ENCODE measurements at regions not wholly inside any gene's neighbourhood (a gene's known extent, or its start where the extent isn't known, plus 50 kb on each side); places are given as distances from the start of the nearest gene placed in this dataset.

DNA sequence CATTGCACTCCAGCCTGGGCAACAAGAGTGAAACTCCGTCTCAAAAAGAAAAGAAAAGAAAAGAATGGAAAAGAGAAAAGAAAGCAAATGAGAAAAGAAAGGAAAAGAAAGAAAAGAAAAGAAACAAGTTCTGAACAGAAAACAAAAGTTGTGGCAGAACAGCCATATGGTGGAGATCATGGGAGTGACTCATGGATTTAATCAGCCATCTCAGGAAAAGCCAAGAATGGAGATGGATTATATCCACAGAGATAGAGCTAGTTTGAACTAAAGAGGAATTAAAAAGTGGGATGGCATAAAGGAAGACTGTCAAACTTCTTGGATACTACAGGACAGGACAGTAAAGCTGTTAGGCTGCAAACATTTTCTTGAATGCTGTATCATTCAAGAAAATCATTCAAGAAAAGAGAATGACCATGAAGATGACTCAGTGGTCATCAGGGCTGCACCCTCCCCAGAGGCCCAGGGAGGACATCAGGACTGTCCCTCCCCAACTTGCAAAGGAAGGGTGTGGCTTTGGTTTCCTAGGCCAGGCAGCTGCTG lies 120.6 kb downstream of the USP22 start:
- POLR2A ChIA-PET: no interaction called here
- Histone ChIP-seq H2AFZ (ENCODE audit: low read depth, low read length, poor library complexity, severe bottlenecking) (no peak overlapping the region), H3K36me3 (ENCODE audit: control insufficient read depth in 1 of 2, insufficient read depth in 2 of 2, low read length in 2 of 2) (no peaks in the 10 kb centered on the region), H3K9me2 (ENCODE audit: insufficient read depth) (no peaks in the 10 kb centered on the region), H3K4me2 (ENCODE audit: low read length) (no peak overlapping the region), H4K20me1 (ENCODE audit: insufficient read depth) (no peaks in the 10 kb centered on the region), H3K4me3 (replicated peaks in 1 of 2; ENCODE audit: low read depth in 1 of 2, low read length in 2 of 2) (no peak overlapping the region), H3K4me1 (ENCODE audit: control insufficient read depth in 1 of 2, insufficient read depth in 2 of 2, low read length in 2 of 2) (peaks cover 0 to 4% of the 10 kb centered on the region in 2 experiments; a peak in 1 of 4 replicates), H3K27me3 (ENCODE audit: insufficient read depth, low read length) (peaks cover 3% of the 10 kb centered on the region; the same call in 1 of the 2 replicates), H3K27ac (ENCODE audit: low read depth, low read length) (no peak overlapping the region), H3K9ac (ENCODE audit: low read length) (no peak overlapping the region), H3K9me3 (ENCODE audit: control insufficient read depth in 1 of 2, insufficient read depth in 1 of 2, low read depth in 1 of 2, low read length in 2 of 2) (no peaks in the 10 kb centered on the region), H3K79me2 (ENCODE audit: insufficient read depth, low read length) (no peaks in the 10 kb centered on the region)
- ATAC-seq (no peak), DNase-seq (ENCODE audit: low read depth, low spot score) (no peak)
- CTCF ChIA-PET: no interaction called here
- RAD21 ChIA-PET (ENCODE audit: low non-redundant PET in 1 of 2, low total read pairs in 2 of 2, uncharacterized antibody in 2 of 2, unreplicated experiment in 2 of 2): no interaction called here
- BruUV-seq (replicated peaks): no TSS peak
- intact Hi-C loops (cut with micrococcal nuclease): no loop called here
- TF ChIP-seq EZH2 (IDR thresholded peaks at IDR 0.05): no peak
- TF ChIP-seq SIN3A (IDR thresholded peaks at IDR 0.05; ENCODE audit: low read depth): no peak
- no peak for TF ChIP-seq ZNF274 (IDR thresholded peaks at IDR 0.05; ENCODE audit: low read depth, low read length)
- no peak for TF ChIP-seq POLR2A (IDR thresholded peaks at IDR 0.05; ENCODE audit: borderline replicate concordance, extremely low read depth, insufficient read depth, insufficient read length)
- TF ChIP-seq FOSL1 (IDR thresholded peaks at IDR 0.05; ENCODE audit: low read depth): no peak
- no peak for TF ChIP-seq CEBPB (IDR thresholded peaks at IDR 0.05; ENCODE audit: low read depth)
- no peak for TF ChIP-seq JUND (IDR thresholded peaks at IDR 0.05)
- TF ChIP-seq EZH2phosphoT487 (IDR thresholded peaks at IDR 0.05; ENCODE audit: borderline replicate concordance): no peak
- no peak for TF ChIP-seq ELF1 (IDR thresholded peaks at IDR 0.05; ENCODE audit: borderline replicate concordance, low read depth)
- TF ChIP-seq SRF (IDR thresholded peaks at IDR 0.05; ENCODE audit: low read depth): no peak
- TF ChIP-seq, protein P1, sequence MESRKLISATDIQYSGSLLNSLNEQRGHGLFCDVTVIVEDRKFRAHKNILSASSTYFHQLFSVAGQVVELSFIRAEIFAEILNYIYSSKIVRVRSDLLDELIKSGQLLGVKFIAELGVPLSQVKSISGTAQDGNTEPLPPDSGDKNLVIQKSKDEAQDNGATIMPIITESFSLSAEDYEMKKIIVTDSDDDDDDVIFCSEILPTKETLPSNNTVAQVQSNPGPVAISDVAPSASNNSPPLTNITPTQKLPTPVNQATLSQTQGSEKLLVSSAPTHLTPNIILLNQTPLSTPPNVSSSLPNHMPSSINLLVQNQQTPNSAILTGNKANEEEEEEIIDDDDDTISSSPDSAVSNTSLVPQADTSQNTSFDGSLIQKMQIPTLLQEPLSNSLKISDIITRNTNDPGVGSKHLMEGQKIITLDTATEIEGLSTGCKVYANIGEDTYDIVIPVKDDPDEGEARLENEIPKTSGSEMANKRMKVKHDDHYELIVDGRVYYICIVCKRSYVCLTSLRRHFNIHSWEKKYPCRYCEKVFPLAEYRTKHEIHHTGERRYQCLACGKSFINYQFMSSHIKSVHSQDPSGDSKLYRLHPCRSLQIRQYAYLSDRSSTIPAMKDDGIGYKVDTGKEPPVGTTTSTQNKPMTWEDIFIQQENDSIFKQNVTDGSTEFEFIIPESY (IDR thresholded peaks at IDR 0.05; ENCODE audit: extremely low read depth, insufficient replicate concordance, low read length): no peak
- TF ChIP-seq YY1 (IDR thresholded peaks at IDR 0.05; ENCODE audit: extremely low read depth, insufficient replicate concordance, low read depth, low read length): no peak
- TF ChIP-seq, protein P2, sequence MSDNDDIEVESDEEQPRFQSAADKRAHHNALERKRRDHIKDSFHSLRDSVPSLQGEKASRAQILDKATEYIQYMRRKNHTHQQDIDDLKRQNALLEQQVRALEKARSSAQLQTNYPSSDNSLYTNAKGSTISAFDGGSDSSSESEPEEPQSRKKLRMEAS (IDR thresholded peaks at IDR 0.05): no peak
- TF ChIP-seq POLR2AphosphoS5 (IDR thresholded peaks at IDR 0.05; ENCODE audit: low read depth, low read length): no peak
- TF ChIP-seq TCF7L2 (IDR thresholded peaks at IDR 0.05; ENCODE audit: borderline replicate concordance, extremely low read depth, insufficient read depth, insufficient read length): no peak
- TF ChIP-seq SP1 (IDR thresholded peaks at IDR 0.05; ENCODE audit: low read depth): no peak

All from HCT116 (cell line).